Left ventricle myocardium inferior (tissue), 1 donor: ENCODE measurements at regions not wholly inside any gene's neighbourhood (a gene's known extent, or its start where the extent isn't known, plus 50 kb on each side); places are given as distances from the start of the nearest gene placed in this dataset.

ENCODE experiments used
- DNase-seq: peaks from one replicate; pipeline ENCODE4 v3.0.0-alpha.2; 2020
- H3K27ac ChIP-seq: fragments of 200-600 bp; replicated peaks from 2 replicates; pipeline ENCODE4 v1.8.0; 2021
- H3K27me3 ChIP-seq: fragments of 200-600 bp; 2 replicates; pipeline ENCODE4 v1.8.0; 2021; ENCODE audit warnings: low read depth
- H3K36me3 ChIP-seq: fragments of 200-600 bp; 2 replicates; pipeline ENCODE4 v1.8.0; 2021
- H3K4me1 ChIP-seq: fragments of 200-600 bp; 2 replicates; pipeline ENCODE4 v1.8.0; 2021
- H3K4me3 ChIP-seq: fragments of 200-600 bp; 2 replicates; pipeline ENCODE4 v1.8.0; 2021; ENCODE audit warnings: mild to moderate bottlenecking, moderate library complexity
- H3K9me3 ChIP-seq: fragments of 200-600 bp; replicated peaks from 2 replicates; pipeline ENCODE4 v1.8.0; 2021
- CTCF ChIP-seq: fragments of 200-600 bp; IDR thresholded peaks from 2 replicates; pipeline ENCODE4 v1.8.0; 2021; ENCODE audit warnings: antibody characterized with exemption, mild to moderate bottlenecking, borderline replicate concordance
- intact Hi-C: fragments of 100-400 bp; cut with micrococcal nuclease; formaldehyde crosslinking; loops from one replicate; pipeline ENCODE4 v1.11.0; 2022
- donor health status: DM: no; HTN: yes; CAD: no; lungs with severe emphysema.

- DNase-seq = no peak
- intact Hi-C loops = no loop called here
- Histone ChIP-seq H3K4me1 (peaks cover 5% of the 10 kb centered on the region), H3K36me3 (no peaks in the 10 kb centered on the region), H3K27me3 (no peaks in the 10 kb centered on the region), H3K27ac (no peak overlapping the region), H3K9me3 (no peaks in the 10 kb centered on the region), H3K4me3 (no peak overlapping the region)
- no peak for TF ChIP-seq CTCF
These were observed 319.1 kb downstream of the ASMT start for GRCh38 chrX:1933964-1934363.

- no peak for TF ChIP-seq CTCF
These were observed 320.9 kb downstream of the ASMT start for GRCh38 chrX:1935805-1936204.

GRCh38 chrX:1938190-1938589 is 323.3 kb downstream of the ASMT start:
- intact Hi-C loops = no loop called here
- Histone ChIP-seq H3K9me3 (no peaks in the 10 kb centered on the region), H3K4me3 (no peak overlapping the region), H3K27me3 (no peaks in the 10 kb centered on the region), H3K27ac (no peak overlapping the region), H3K4me1 (no peaks in the 10 kb centered on the region), H3K36me3 (no peaks in the 10 kb centered on the region)
- no peak for TF ChIP-seq CTCF
- no peak for DNase-seq

More at GRCh38 chrX:1935805-1936204, 320.9 kb downstream of the ASMT start:
- intact Hi-C loops = no loop called here
- peaks cover 5% of the 10 kb centered on the region for H3K4me1 ChIP-seq
- DNase-seq = no peak
- no peak overlapping the region for H3K4me3 ChIP-seq
- H3K9me3 ChIP-seq = no peaks in the 10 kb centered on the region
- no peak overlapping the region for H3K27ac ChIP-seq
- no peaks in the 10 kb centered on the region for H3K36me3 ChIP-seq
- no peaks in the 10 kb centered on the region for H3K27me3 ChIP-seq

GRCh38 chrX:1941321-1941720 is 326.5 kb downstream of the ASMT start:
- no peak overlapping the region for H3K27ac ChIP-seq
- intact Hi-C loops = no loop called here
- H3K4me1 ChIP-seq = no peaks in the 10 kb centered on the region
- TF ChIP-seq CTCF = no peak
- H3K9me3 ChIP-seq = no peaks in the 10 kb centered on the region
- no peak overlapping the region for H3K4me3 ChIP-seq
- H3K36me3 ChIP-seq = no peaks in the 10 kb centered on the region
- no peak for DNase-seq
- no peaks in the 10 kb centered on the region for H3K27me3 ChIP-seq

GRCh38 chrX:1945879-1946278 is 331.0 kb downstream of the ASMT start:
- no peak for DNase-seq
- intact Hi-C loops = no loop called here
- Histone ChIP-seq H3K27ac (no peak overlapping the region), H3K9me3 (no peaks in the 10 kb centered on the region), H3K36me3 (no peaks in the 10 kb centered on the region), H3K4me1 (no peaks in the 10 kb centered on the region), H3K27me3 (no peaks in the 10 kb centered on the region), H3K4me3 (no peak overlapping the region)
- no peak for TF ChIP-seq CTCF

- Histone ChIP-seq H3K27me3 (no peaks in the 10 kb centered on the region), H3K4me3 (no peak overlapping the region), H3K9me3 (no peaks in the 10 kb centered on the region), H3K4me1 (no peaks in the 10 kb centered on the region), H3K27ac (no peak overlapping the region), H3K36me3 (no peaks in the 10 kb centered on the region)
- no peak for TF ChIP-seq CTCF
- intact Hi-C loops = no loop called here
- DNase-seq = no peak
These were observed 332.1 kb downstream of the ASMT start for GRCh38 chrX:1946974-1947373.
